ENCODE measurements at regions not wholly inside any gene's neighbourhood (a gene's known extent, or its start where the extent isn't known, plus 50 kb on each side); places are given as distances from the start of the nearest gene placed in this dataset.

- TF ChIP-seq YY1 (IDR thresholded peaks at IDR 0.05; ENCODE audit: insufficient read depth, insufficient read length) (no peak), ZNF274 (IDR thresholded peaks at IDR 0.05; ENCODE audit: low read depth, low read length) (no peak), SUZ12 (IDR thresholded peaks at IDR 0.05; ENCODE audit: extremely low read depth, insufficient read depth, insufficient read length) (no peak)
Observed at GRCh38 chr3:170784406-170784805, 85.6 kb downstream of the RPL22L1 start.
